ENCODE measurements at regions not wholly inside any gene's neighbourhood (a gene's known extent, or its start where the extent isn't known, plus 50 kb on each side); places are given as distances from the start of the nearest gene placed in this dataset.

DNA sequence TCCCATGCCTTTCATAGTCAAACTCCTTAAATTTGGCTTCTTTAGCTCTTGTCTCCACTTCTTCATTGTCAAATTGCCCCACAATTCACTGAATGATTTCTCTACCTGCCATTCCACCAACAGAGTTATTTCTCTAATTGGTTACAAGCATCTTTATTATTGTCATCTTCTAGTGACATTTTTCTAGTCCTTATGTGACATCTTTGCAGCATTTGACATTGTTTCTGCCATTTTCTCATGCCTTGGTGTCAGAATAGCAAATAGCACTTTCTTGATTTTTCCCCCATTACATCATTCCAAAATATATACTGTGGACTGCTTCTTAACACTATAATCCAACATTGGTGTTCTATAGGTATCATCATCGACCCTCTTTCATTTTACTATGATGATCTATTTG lies 137.7 kb upstream of the HDDC2 start:
- TF ChIP-seq, protein P1, sequence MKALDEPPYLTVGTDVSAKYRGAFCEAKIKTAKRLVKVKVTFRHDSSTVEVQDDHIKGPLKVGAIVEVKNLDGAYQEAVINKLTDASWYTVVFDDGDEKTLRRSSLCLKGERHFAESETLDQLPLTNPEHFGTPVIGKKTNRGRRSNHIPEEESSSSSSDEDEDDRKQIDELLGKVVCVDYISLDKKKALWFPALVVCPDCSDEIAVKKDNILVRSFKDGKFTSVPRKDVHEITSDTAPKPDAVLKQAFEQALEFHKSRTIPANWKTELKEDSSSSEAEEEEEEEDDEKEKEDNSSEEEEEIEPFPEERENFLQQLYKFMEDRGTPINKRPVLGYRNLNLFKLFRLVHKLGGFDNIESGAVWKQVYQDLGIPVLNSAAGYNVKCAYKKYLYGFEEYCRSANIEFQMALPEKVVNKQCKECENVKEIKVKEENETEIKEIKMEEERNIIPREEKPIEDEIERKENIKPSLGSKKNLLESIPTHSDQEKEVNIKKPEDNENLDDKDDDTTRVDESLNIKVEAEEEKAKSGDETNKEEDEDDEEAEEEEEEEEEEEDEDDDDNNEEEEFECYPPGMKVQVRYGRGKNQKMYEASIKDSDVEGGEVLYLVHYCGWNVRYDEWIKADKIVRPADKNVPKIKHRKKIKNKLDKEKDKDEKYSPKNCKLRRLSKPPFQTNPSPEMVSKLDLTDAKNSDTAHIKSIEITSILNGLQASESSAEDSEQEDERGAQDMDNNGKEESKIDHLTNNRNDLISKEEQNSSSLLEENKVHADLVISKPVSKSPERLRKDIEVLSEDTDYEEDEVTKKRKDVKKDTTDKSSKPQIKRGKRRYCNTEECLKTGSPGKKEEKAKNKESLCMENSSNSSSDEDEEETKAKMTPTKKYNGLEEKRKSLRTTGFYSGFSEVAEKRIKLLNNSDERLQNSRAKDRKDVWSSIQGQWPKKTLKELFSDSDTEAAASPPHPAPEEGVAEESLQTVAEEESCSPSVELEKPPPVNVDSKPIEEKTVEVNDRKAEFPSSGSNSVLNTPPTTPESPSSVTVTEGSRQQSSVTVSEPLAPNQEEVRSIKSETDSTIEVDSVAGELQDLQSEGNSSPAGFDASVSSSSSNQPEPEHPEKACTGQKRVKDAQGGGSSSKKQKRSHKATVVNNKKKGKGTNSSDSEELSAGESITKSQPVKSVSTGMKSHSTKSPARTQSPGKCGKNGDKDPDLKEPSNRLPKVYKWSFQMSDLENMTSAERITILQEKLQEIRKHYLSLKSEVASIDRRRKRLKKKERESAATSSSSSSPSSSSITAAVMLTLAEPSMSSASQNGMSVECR (CRISPR knock-in tag; IDR thresholded peaks at IDR 0.05; ENCODE audit: borderline replicate concordance), result no peak
- TF ChIP-seq, protein P2, sequence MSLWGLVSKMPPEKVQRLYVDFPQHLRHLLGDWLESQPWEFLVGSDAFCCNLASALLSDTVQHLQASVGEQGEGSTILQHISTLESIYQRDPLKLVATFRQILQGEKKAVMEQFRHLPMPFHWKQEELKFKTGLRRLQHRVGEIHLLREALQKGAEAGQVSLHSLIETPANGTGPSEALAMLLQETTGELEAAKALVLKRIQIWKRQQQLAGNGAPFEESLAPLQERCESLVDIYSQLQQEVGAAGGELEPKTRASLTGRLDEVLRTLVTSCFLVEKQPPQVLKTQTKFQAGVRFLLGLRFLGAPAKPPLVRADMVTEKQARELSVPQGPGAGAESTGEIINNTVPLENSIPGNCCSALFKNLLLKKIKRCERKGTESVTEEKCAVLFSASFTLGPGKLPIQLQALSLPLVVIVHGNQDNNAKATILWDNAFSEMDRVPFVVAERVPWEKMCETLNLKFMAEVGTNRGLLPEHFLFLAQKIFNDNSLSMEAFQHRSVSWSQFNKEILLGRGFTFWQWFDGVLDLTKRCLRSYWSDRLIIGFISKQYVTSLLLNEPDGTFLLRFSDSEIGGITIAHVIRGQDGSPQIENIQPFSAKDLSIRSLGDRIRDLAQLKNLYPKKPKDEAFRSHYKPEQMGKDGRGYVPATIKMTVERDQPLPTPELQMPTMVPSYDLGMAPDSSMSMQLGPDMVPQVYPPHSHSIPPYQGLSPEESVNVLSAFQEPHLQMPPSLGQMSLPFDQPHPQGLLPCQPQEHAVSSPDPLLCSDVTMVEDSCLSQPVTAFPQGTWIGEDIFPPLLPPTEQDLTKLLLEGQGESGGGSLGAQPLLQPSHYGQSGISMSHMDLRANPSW (CRISPR knock-in tag; conservative IDR thresholded peaks at IDR 0.05; ENCODE audit: low read depth), result no peak
- TF ChIP-seq, protein P3, sequence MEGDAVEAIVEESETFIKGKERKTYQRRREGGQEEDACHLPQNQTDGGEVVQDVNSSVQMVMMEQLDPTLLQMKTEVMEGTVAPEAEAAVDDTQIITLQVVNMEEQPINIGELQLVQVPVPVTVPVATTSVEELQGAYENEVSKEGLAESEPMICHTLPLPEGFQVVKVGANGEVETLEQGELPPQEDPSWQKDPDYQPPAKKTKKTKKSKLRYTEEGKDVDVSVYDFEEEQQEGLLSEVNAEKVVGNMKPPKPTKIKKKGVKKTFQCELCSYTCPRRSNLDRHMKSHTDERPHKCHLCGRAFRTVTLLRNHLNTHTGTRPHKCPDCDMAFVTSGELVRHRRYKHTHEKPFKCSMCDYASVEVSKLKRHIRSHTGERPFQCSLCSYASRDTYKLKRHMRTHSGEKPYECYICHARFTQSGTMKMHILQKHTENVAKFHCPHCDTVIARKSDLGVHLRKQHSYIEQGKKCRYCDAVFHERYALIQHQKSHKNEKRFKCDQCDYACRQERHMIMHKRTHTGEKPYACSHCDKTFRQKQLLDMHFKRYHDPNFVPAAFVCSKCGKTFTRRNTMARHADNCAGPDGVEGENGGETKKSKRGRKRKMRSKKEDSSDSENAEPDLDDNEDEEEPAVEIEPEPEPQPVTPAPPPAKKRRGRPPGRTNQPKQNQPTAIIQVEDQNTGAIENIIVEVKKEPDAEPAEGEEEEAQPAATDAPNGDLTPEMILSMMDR (IDR thresholded peaks at IDR 0.05), result no peak
- no peak for TF ChIP-seq NFYB (CRISPR knock-in tag; conservative IDR thresholded peaks at IDR 0.05; ENCODE audit: low read depth)
- no peak for TF ChIP-seq ELF4 (CRISPR knock-in tag; IDR thresholded peaks at IDR 0.05; ENCODE audit: low read depth)
- no peak for TF ChIP-seq ZNF263 (CRISPR knock-in tag; IDR thresholded peaks at IDR 0.05; ENCODE audit: low read depth)
- TF ChIP-seq FOXK1 (CRISPR knock-in tag; IDR thresholded peaks at IDR 0.05), result no peak
- TF ChIP-seq, protein P4, sequence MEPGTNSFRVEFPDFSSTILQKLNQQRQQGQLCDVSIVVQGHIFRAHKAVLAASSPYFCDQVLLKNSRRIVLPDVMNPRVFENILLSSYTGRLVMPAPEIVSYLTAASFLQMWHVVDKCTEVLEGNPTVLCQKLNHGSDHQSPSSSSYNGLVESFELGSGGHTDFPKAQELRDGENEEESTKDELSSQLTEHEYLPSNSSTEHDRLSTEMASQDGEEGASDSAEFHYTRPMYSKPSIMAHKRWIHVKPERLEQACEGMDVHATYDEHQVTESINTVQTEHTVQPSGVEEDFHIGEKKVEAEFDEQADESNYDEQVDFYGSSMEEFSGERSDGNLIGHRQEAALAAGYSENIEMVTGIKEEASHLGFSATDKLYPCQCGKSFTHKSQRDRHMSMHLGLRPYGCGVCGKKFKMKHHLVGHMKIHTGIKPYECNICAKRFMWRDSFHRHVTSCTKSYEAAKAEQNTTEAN (CRISPR knock-in tag; IDR thresholded peaks at IDR 0.05), result no peak
- no peak for TF ChIP-seq TCF7 (CRISPR knock-in tag; IDR thresholded peaks at IDR 0.05; ENCODE audit: low read depth)
- no peak for TF ChIP-seq CBFB (CRISPR knock-in tag; IDR thresholded peaks at IDR 0.05; ENCODE audit: low read depth)
- no peak for TF ChIP-seq SMAD3 (CRISPR knock-in tag; IDR thresholded peaks at IDR 0.05; ENCODE audit: borderline replicate concordance)
- TF ChIP-seq CREB1 (CRISPR knock-in tag; IDR thresholded peaks at IDR 0.05), result no peak
- no peak for TF ChIP-seq RORB (CRISPR knock-in tag; IDR thresholded peaks at IDR 0.05)

All from WTC11 (cell line).